ENCODE measurements at regions not wholly inside any gene's neighbourhood (a gene's known extent, or its start where the extent isn't known, plus 50 kb on each side); places are given as distances from the start of the nearest gene placed in this dataset.

- TF ChIP-seq TCF12 (IDR thresholded peaks at IDR 0.05; ENCODE audit: low read depth, low read length) (no peak), CHD2 (IDR thresholded peaks at IDR 0.05; ENCODE audit: low read length) (no peak), RNF2 (IDR thresholded peaks at IDR 0.05; ENCODE audit: borderline replicate concordance, low read depth, low read length, missing control alignments, poor library complexity, severe bottlenecking) (no peak), EP300 (IDR thresholded peaks at IDR 0.05; ENCODE audit: borderline replicate concordance in 1 of 2, low read depth in 2 of 2, low read length in 2 of 2) (no peak), CHD7 (IDR thresholded peaks at IDR 0.05; ENCODE audit: insufficient replicate concordance, low read length) (no peak)
Measured at GRCh38 chr5:155311721-155312120, 298.2 kb downstream of the KIF4B start (continued).

Data from H1 (cell line).